ENCODE measurements at regions not wholly inside any gene's neighbourhood (a gene's known extent, or its start where the extent isn't known, plus 50 kb on each side); places are given as distances from the start of the nearest gene placed in this dataset.

DNA sequence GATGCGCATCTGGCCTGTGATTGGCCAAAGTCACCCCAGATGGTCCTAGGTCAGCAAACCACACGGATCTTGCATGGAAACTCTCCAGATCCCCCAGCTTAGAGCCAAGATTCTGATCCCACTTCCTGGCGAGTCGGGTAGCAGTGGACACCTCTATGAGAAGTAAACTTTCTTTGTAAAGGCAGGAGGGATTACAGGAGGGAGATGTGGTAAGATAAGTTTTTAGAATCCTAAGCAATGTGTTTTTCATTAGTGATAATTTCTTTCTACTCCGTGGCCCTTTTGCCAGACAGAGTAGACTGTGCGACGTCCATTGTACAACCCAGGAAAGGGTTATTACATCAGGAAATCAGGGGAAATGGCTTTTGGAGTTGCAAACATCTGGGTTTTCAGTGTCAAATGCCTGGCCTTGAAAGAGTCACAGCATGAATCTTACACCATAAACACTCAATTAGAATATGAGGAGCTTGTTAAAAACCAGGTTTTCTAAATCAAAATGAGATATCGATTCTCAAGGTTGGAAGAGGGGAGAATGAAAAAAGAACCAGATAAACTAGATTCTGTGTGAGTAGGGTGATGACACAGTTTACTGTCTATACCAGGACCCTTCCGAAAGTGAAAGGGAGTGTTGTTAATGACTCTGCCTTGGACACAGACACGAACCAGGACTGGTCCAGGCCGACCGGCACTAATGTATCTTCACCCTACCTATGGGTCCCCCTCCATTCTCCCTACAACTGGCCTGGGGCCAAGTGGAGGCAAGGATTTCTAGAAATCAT lies 61.9 kb upstream of the WAC start:
- WGBS (ENCODE audit: low lambda C conversion rate) = 61% methylated on average over 10 of the region's 12 CpGs

More for the DNA sequence above, 61.9 kb upstream of the WAC start:
- ATAC-seq = no peak
- H3K4me3 ChIP-seq (replicated peaks in 1 of 3; ENCODE audit: insufficient read depth in 1 of 3, low read depth in 2 of 3, low read length in 3 of 3) = no peak overlapping the region
- H3K36me3 ChIP-seq (replicated peaks in 1 of 2; ENCODE audit: control insufficient read depth in 1 of 2, insufficient read depth in 2 of 2, low read length in 2 of 2) = no peaks in the 10 kb centered on the region
- in situ Hi-C loops (cut with HindIII; ENCODE audit: extremely low pct_ligation_motif_present, low pct_unique_long_range_greater_than_20kb) = no loop called here
- no peak overlapping the region for H3K27ac ChIP-seq (ENCODE audit: extremely low read length, insufficient read depth, low read length)
- no peaks in the 10 kb centered on the region; a peak in 1 of 5 replicates for H3K27me3 ChIP-seq (ENCODE audit: control insufficient read depth in 1 of 2, insufficient read depth in 2 of 2, low read length in 2 of 2)
- intact Hi-C loops (cut with micrococcal nuclease; ENCODE audit: unreplicated experiment) = no loop called here
- no peaks in the 10 kb centered on the region for H4K20me1 ChIP-seq (ENCODE audit: insufficient read depth, low read length)
- DNase-seq (ENCODE audit: low spot score) = no peak
- no peaks in the 10 kb centered on the region for H3K79me2 ChIP-seq (ENCODE audit: insufficient read depth, low read length)
- POLR2A ChIA-PET = no interaction called here
- TF ChIP-seq MIXL1 (CRISPR knock-in tag; IDR thresholded peaks at IDR 0.05) = no peak
- TF ChIP-seq ZSCAN29 (CRISPR knock-in tag; conservative IDR thresholded peaks at IDR 0.05) = no peak
- TF ChIP-seq ZNF670 (CRISPR knock-in tag; IDR thresholded peaks at IDR 0.05; ENCODE audit: borderline replicate concordance) = no peak
- TF ChIP-seq, protein P1, sequence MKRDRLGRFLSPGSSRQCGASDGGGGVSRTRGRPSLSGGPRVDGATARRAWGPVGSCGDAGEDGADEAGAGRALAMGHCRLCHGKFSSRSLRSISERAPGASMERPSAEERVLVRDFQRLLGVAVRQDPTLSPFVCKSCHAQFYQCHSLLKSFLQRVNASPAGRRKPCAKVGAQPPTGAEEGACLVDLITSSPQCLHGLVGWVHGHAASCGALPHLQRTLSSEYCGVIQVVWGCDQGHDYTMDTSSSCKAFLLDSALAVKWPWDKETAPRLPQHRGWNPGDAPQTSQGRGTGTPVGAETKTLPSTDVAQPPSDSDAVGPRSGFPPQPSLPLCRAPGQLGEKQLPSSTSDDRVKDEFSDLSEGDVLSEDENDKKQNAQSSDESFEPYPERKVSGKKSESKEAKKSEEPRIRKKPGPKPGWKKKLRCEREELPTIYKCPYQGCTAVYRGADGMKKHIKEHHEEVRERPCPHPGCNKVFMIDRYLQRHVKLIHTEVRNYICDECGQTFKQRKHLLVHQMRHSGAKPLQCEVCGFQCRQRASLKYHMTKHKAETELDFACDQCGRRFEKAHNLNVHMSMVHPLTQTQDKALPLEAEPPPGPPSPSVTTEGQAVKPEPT (CRISPR knock-in tag; IDR thresholded peaks at IDR 0.05; ENCODE audit: low read depth) = no peak
- TF ChIP-seq BORCS8-MEF2B (CRISPR knock-in tag; IDR thresholded peaks at IDR 0.05) = no peak
- TF ChIP-seq AGO2 (optimal IDR thresholded peaks at IDR 0.05; ENCODE audit: low read depth, low read length) = no peak
- TF ChIP-seq ZNF343 (CRISPR knock-in tag; IDR thresholded peaks at IDR 0.05) = no peak
- TF ChIP-seq, protein P2, sequence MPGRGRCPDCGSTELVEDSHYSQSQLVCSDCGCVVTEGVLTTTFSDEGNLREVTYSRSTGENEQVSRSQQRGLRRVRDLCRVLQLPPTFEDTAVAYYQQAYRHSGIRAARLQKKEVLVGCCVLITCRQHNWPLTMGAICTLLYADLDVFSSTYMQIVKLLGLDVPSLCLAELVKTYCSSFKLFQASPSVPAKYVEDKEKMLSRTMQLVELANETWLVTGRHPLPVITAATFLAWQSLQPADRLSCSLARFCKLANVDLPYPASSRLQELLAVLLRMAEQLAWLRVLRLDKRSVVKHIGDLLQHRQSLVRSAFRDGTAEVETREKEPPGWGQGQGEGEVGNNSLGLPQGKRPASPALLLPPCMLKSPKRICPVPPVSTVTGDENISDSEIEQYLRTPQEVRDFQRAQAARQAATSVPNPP (CRISPR knock-in tag; IDR thresholded peaks at IDR 0.05) = no peak
- TF ChIP-seq HES4 (CRISPR knock-in tag; IDR thresholded peaks at IDR 0.05; ENCODE audit: borderline replicate concordance) = no peak
- no peak for TF ChIP-seq XBP1 (CRISPR knock-in tag; IDR thresholded peaks at IDR 0.05)
- TF ChIP-seq ZNF33B (CRISPR knock-in tag; IDR thresholded peaks at IDR 0.05) = no peak
- H3K9ac ChIP-seq (ENCODE audit: insufficient read depth, low read depth, low read length) = no peak overlapping the region
- H3K9me3 ChIP-seq (ENCODE audit: low read length) = no peaks in the 10 kb centered on the region
- CTCF ChIA-PET (ENCODE audit: low intra/inter-chr PET ratio, low total read pairs) = no interaction called here
- no peak overlapping the region for H2AFZ ChIP-seq (ENCODE audit: low read length)
- no peaks in the 10 kb centered on the region for H3K4me1 ChIP-seq (ENCODE audit: insufficient read depth, low read length)
- H3K4me2 ChIP-seq (ENCODE audit: low read depth, low read length) = no peak overlapping the region
- no TSS peak for BruUV-seq (replicated peaks)
- FAIRE-seq = no peak

Data from HepG2 (cell line).